Uterus (tissue), 3 donors: ENCODE measurements at regions not wholly inside any gene's neighbourhood (a gene's known extent, or its start where the extent isn't known, plus 50 kb on each side); places are given as distances from the start of the nearest gene placed in this dataset.

Experiments used
- DNase-seq, 2 donors: peaks; one replicate each; pipeline ENCODE4 v3.0.0-alpha.2; 2019 to 2020
- H3K27ac ChIP-seq, 2 donors: fragments of 200-600 bp; sonication (generic); 1 replicate in 1 of 2; 2 replicates in 1 of 2; pipeline ENCODE4 v1.5.1; 2016 to 2018
- H3K27me3 ChIP-seq, 2 donors: fragments of 200-600 bp; sonication (generic); one replicate each; pipeline ENCODE4 v1.5.1; 2018 to 2019; ENCODE audit warnings: control low read depth in 1 of 2
- H3K36me3 ChIP-seq, 2 donors: fragments of 200-600 bp; sonication (generic); one replicate each; pipeline ENCODE4 v1.5.1; 2019; ENCODE audit warnings: control low read depth in 1 of 2
- H3K4me1 ChIP-seq, 2 donors: fragments of 200-600 bp; sonication (generic); one replicate each; pipeline ENCODE4 v1.5.1; 2018 to 2019; ENCODE audit warnings: control low read depth in 1 of 2
- H3K4me3 ChIP-seq, 2 donors: fragments of 200-600 bp; sonication (generic); 1 replicate in 1 of 2; 2 replicates in 1 of 2; pipeline ENCODE4 v1.5.1; 2018 to 2019; ENCODE audit warnings: mild to moderate bottlenecking in 1 of 2
- H3K9me3 ChIP-seq, 2 donors: fragments of 200-600 bp; sonication (generic); one replicate each; pipeline ENCODE4 v1.5.1; 2019; ENCODE audit warnings: control low read depth in 1 of 2
- CTCF ChIP-seq, 4 experiments: fragments of 200-600 bp in 2 of 4; fragments of 450-650 bp in 2 of 4; sonication (generic) in 2 of 4; IDR thresholded peaks; one replicate each; pipeline ENCODE4 v1.5.1; 2016 to 2019; ENCODE audit warnings: antibody characterized with exemption in 4 of 4, mild to moderate bottlenecking in 2 of 4, moderate library complexity in 1 of 4
- POLR2A ChIP-seq, 2 donors: fragments of 450-650 bp; IDR thresholded peaks; one replicate each; pipeline ENCODE4 v1.6.1; 2016; ENCODE audit warnings: antibody characterized with exemption in 2 of 2, mild to moderate bottlenecking in 1 of 2, moderate library complexity in 1 of 2
- intact Hi-C: fragments of 100-400 bp; cut with DNase I; formaldehyde crosslinking; loops from one replicate; pipeline ENCODE4 v1.15.1; 2023; ENCODE audit warnings: low total_unique reads
- donor health status: DM: yes; HTN: yes; CAD: no.

GRCh38 chr19:31955884-31956283 lies 389.5 kb upstream of the ZNF507 start:
- Histone ChIP-seq H3K4me3 (no peak overlapping the region), H3K27ac (no peak overlapping the region), H3K27me3 (no peaks in the 10 kb centered on the region), H3K9me3 (no peaks in the 10 kb centered on the region), H3K36me3 (no peaks in the 10 kb centered on the region), H3K4me1 (peaks cover 0 to under 1% of the 10 kb centered on the region in 2 donors)
- no peak for DNase-seq
- intact Hi-C loops = no loop called here
- no peak for TF ChIP-seq CTCF (IDR thresholded peaks at IDR 0.05)
- no peak for TF ChIP-seq POLR2A (IDR thresholded peaks at IDR 0.05)

- H3K27me3 ChIP-seq = no peaks in the 10 kb centered on the region
- H3K4me3 ChIP-seq = no peak overlapping the region
- no peaks in the 10 kb centered on the region for H3K9me3 ChIP-seq
- DNase-seq = no peak
- TF ChIP-seq CTCF (IDR thresholded peaks at IDR 0.05) = no peak
- TF ChIP-seq POLR2A (IDR thresholded peaks at IDR 0.05) = no peak
- intact Hi-C loops = no loop called here
- H3K27ac ChIP-seq = no peak overlapping the region
- H3K4me1 ChIP-seq = peaks cover 0 to 8% of the 10 kb centered on the region in 2 donors
- no peaks in the 10 kb centered on the region for H3K36me3 ChIP-seq
Measured at GRCh38 chr19:31956771-31957392, 388.5 kb upstream of the ZNF507 start.

GRCh38 chr19:31957711-31958110 lies 387.7 kb upstream of the ZNF507 start:
- Histone ChIP-seq H3K4me1 (peaks cover 0 to 8% of the 10 kb centered on the region in 2 donors), H3K36me3 (no peaks in the 10 kb centered on the region), H3K4me3 (no peak overlapping the region), H3K9me3 (no peaks in the 10 kb centered on the region), H3K27ac (no peak overlapping the region), H3K27me3 (no peaks in the 10 kb centered on the region)
- intact Hi-C loops = no loop called here
- TF ChIP-seq CTCF (IDR thresholded peaks at IDR 0.05) (no peak), POLR2A (IDR thresholded peaks at IDR 0.05) (no peak)
- DNase-seq = no peak

- TF ChIP-seq CTCF (IDR thresholded peaks at IDR 0.05) (no peak), POLR2A (IDR thresholded peaks at IDR 0.05) (no peak)
- Histone ChIP-seq H3K4me3 (no peak overlapping the region), H3K27ac (no peak overlapping the region), H3K36me3 (no peaks in the 10 kb centered on the region), H3K27me3 (no peaks in the 10 kb centered on the region), H3K9me3 (no peaks in the 10 kb centered on the region), H3K4me1 (peaks cover 0 to 8% of the 10 kb centered on the region in 2 donors)
- intact Hi-C loops = no loop called here
- no peak for DNase-seq
Measured at GRCh38 chr19:31959527-31960018, 385.8 kb upstream of the ZNF507 start.

- intact Hi-C loops = no loop called here
Measured at GRCh38 chr19:31960474-31960873, 384.9 kb upstream of the ZNF507 start.

More at GRCh38 chr19:31960474-31960873, 384.9 kb upstream of the ZNF507 start:
- Histone ChIP-seq H3K36me3 (no peaks in the 10 kb centered on the region), H3K27me3 (no peaks in the 10 kb centered on the region), H3K4me1 (peaks cover 0 to 8% of the 10 kb centered on the region in 2 donors), H3K27ac (no peak overlapping the region), H3K9me3 (no peaks in the 10 kb centered on the region), H3K4me3 (no peak overlapping the region)
- no peak for DNase-seq
- TF ChIP-seq POLR2A (IDR thresholded peaks at IDR 0.05) (no peak), CTCF (IDR thresholded peaks at IDR 0.05) (no peak)
